Naive thymus-derived CD4-positive, alpha-beta T cell (primary cell): ENCODE measurements at regions not wholly inside any gene's neighbourhood (a gene's known extent, or its start where the extent isn't known, plus 50 kb on each side); places are given as distances from the start of the nearest gene placed in this dataset.

Experiments
- ATAC-seq: fragments of 150-1000 bp; cut with Tn5 transposase; 2 replicates; pipeline ENCODE4 v1.10.0; 2021; ENCODE audit warnings: mild to moderate bottlenecking, moderate library complexity
- CTCF ChIA-PET: fragments of 350-600 bp; sonication (Branson Sonifier 250); formaldehyde crosslinking; loops from one replicate; lab custom pipeline; 2021; ENCODE audit warnings: antibody characterized with exemption; lab: Charles Lee
- POLR2A ChIA-PET: fragments of 350-600 bp; sonication (Branson Sonifier 250); formaldehyde crosslinking; loops from one replicate; lab custom pipeline; 2021; ENCODE audit warnings: antibody characterized with exemption, inconsistent platforms; lab: Charles Lee
- DNase-seq, 9 donors: peaks; one replicate each; pipeline versions ENCODE4 v3.0.0 to v3.0.0-alpha.2; 2020 to 2022; ENCODE audit warnings: mixed read lengths in 1 of 9
- H3K27ac ChIP-seq: one replicate; pipeline ENCODE4 v1.7.0; 2013; ENCODE audit warnings: mild to moderate bottlenecking, low read depth, low read length, moderate library complexity
- H3K27me3 ChIP-seq, 2 donors: one replicate each; pipeline ENCODE4 v1.7.0; 2013; ENCODE audit warnings: low read length in 2 of 2, mild to moderate bottlenecking in 2 of 2, moderate library complexity in 2 of 2; ENCODE audit not compliant: control insufficient read depth in 2 of 2, insufficient read depth in 2 of 2
- H3K36me3 ChIP-seq, 3 experiments: 1 replicate in 2 of 3; 2 replicates in 1 of 3; pipeline ENCODE4 v1.7.0; 2013; ENCODE audit warnings: low read length in 3 of 3, mild to moderate bottlenecking in 3 of 3, moderate library complexity in 1 of 3; ENCODE audit not compliant: insufficient read depth in 3 of 3, control insufficient read depth in 2 of 3
- H3K4me1 ChIP-seq, 2 donors: one replicate each; pipeline ENCODE4 v1.7.0; 2013; ENCODE audit warnings: low read length in 2 of 2, mild to moderate bottlenecking in 2 of 2, moderate library complexity in 1 of 2; ENCODE audit not compliant: control insufficient read depth in 2 of 2, insufficient read depth in 2 of 2
- H3K4me3 ChIP-seq: 2 replicates; pipeline ENCODE4 v1.7.0; 2013; ENCODE audit warnings: mild to moderate bottlenecking, low read length
- H3K9me3 ChIP-seq, 3 experiments: 1 replicate in 2 of 3; 2 replicates in 1 of 3; pipeline ENCODE4 v1.7.0; 2013; ENCODE audit warnings: low read length in 3 of 3; ENCODE audit not compliant: control insufficient read depth in 2 of 3
- H3K27ac Mint-ChIP-seq, 9 donors: one replicate each; pipeline ENCODE4 v1.8.0; 2020 to 2022; ENCODE audit warnings: mixed read lengths in 9 of 9, mild to moderate bottlenecking in 8 of 9, moderate library complexity in 5 of 9, inconsistent platforms in 2 of 9
- H3K27me3 Mint-ChIP-seq, 5 donors: one replicate each; pipeline ENCODE4 v1.8.0; 2021 to 2022; ENCODE audit warnings: mixed read lengths in 5 of 5, mild to moderate bottlenecking in 1 of 5
- H3K36me3 Mint-ChIP-seq, 5 donors: one replicate each; pipeline ENCODE4 v1.8.0; 2020 to 2022; ENCODE audit warnings: mixed read lengths in 5 of 5, mild to moderate bottlenecking in 3 of 5, inconsistent platforms in 1 of 5
- H3K4me1 Mint-ChIP-seq, 7 donors: one replicate each; pipeline ENCODE4 v1.8.0; 2020 to 2022; ENCODE audit warnings: mixed read lengths in 7 of 7, mild to moderate bottlenecking in 3 of 7, inconsistent platforms in 1 of 7
- H3K4me3 Mint-ChIP-seq, 10 donors: one replicate each; pipeline ENCODE4 v1.8.0; 2020 to 2022; ENCODE audit warnings: mild to moderate bottlenecking in 10 of 10, mixed read lengths in 10 of 10, moderate library complexity in 6 of 10, inconsistent platforms in 2 of 10
- H3K9me3 Mint-ChIP-seq, 11 donors: one replicate each; pipeline ENCODE4 v1.8.0; 2020 to 2022; ENCODE audit warnings: mixed read lengths in 11 of 11, mild to moderate bottlenecking in 4 of 11, inconsistent platforms in 1 of 11, moderate library complexity in 1 of 11
- intact Hi-C, 2 donors: fragments of 100-400 bp; cut with micrococcal nuclease; formaldehyde crosslinking; loops; one replicate each; pipeline ENCODE4 v1.15.1; 2023

DNA sequence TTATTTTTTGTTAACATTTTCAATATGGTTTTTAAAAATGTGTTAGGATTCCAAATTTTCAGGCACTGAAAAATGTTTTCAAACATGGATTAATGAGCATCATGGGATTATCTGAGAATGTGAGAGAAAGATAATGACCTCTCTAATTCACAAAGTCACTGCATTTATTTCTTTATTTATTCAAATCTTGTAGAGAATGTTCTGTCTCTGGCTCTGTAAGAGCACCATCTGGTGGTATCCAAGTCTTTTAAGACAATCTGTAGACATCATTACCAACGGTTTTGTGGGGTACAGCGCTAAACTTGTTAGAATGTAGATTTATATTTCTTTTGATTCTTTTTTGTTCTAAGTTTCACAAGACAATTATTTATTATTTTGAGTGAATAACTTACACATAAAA, 956.0 kb upstream of the NOVA1 start:
- Histone ChIP-seq H3K27ac (no peak overlapping the region), H3K4me3 (no peak overlapping the region), H3K4me1 (no peaks in the 10 kb centered on the region), H3K36me3 (no peaks in the 10 kb centered on the region), H3K9me3 (no peaks in the 10 kb centered on the region), H3K27me3 (no peaks in the 10 kb centered on the region)
- H3K4me1 Mint-ChIP-seq = no peaks in the 10 kb centered on the region
- intact Hi-C loops = no loop called here
- H3K27ac Mint-ChIP-seq = no peak overlapping the region
- no peaks in the 10 kb centered on the region for H3K27me3 Mint-ChIP-seq
- DNase-seq (no peak), ATAC-seq (no peak)
- no peaks in the 10 kb centered on the region for H3K36me3 Mint-ChIP-seq
- H3K9me3 Mint-ChIP-seq = peaks cover 0 to 17% (median 5%) of the 10 kb centered on the region in 11 donors
- CTCF ChIA-PET = no interaction called here
- no peak overlapping the region for H3K4me3 Mint-ChIP-seq
- POLR2A ChIA-PET = no interaction called here

DNA sequence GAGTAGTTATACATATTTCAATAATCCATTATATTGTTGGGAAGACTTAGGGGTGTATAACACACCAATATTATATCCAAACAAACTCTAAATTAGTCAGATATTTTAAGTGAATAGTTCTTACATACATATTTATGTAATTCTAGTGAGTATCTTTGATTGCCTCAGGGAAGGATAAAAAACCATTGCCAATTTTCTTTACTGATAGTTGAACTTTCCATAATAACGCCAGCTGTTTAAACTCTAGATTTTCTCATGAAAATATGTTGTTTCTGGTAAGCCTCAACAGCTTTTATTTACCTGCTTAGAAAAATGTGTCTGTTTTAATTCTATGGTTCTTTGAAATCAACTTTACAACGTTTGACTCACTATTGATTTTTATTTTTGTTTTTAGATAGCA, 959.6 kb upstream of the NOVA1 start:
- no peak for DNase-seq
- Histone ChIP-seq H3K4me1 (no peaks in the 10 kb centered on the region), H3K9me3 (no peaks in the 10 kb centered on the region), H3K27ac (no peak overlapping the region), H3K27me3 (no peaks in the 10 kb centered on the region), H3K4me3 (no peak overlapping the region), H3K36me3 (no peaks in the 10 kb centered on the region)
- ATAC-seq = no peak
- H3K4me1 Mint-ChIP-seq = no peaks in the 10 kb centered on the region
- H3K4me3 Mint-ChIP-seq = no peak overlapping the region
- POLR2A ChIA-PET = no interaction called here
- CTCF ChIA-PET = no interaction called here
- H3K27ac Mint-ChIP-seq = no peak overlapping the region
- no peaks in the 10 kb centered on the region for H3K36me3 Mint-ChIP-seq
- no peaks in the 10 kb centered on the region for H3K27me3 Mint-ChIP-seq
- peaks cover 0 to 11% (median 3%) of the 10 kb centered on the region in 11 donors for H3K9me3 Mint-ChIP-seq
- intact Hi-C loops = no loop called here

DNA sequence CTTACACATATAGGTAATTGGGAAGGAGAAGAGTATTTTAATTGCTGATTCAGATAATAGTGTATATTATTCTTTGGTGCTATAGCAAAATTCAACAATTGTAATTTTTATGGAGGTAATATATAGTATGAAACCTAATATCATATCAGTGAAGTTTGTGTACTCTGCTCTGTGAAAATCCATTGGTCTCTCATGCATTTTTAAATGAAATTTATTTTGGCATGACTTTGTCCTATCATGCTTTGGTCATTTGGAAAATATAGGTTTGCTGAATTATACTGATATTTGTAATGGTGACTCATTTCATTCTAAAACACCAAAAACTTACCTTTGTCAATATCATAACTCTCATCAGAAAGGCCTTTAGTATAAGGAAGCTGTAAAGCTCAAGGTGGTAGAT, 962.0 kb upstream of the NOVA1 start:
- ATAC-seq = no peak
- H3K27me3 Mint-ChIP-seq = no peaks in the 10 kb centered on the region

DNA sequence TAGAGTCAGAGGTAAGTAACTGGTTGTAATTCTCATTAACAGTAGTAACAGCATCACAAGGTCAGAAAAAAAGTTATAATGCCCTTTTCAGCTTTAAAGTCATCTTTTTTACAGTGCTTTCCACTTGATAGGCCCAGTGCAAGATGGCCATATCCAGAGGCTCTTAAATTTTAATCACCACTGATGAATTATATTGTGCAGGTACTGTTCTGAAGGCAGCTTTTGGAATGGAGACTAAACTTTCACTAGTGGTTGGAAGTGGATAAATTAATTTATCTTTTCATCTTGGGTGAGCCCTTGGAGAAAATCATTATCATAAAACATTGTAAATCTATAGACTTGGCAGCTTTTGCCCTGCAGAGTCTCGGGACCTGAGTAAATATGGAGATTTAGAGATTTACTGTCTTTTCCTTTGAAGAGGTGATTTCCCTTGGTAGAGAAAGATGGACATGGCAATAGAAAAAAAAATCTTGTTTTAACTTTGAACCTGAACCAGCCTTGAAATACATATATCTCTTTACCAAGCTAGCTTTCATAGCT, 969.1 kb upstream of the NOVA1 start:
- Mint-ChIP-seq H3K27ac (no peak overlapping the region), H3K27me3 (no peaks in the 10 kb centered on the region), H3K9me3 (peaks cover 0 to 14% (median 3%) of the 10 kb centered on the region in 11 donors), H3K36me3 (no peaks in the 10 kb centered on the region), H3K4me1 (no peaks in the 10 kb centered on the region), H3K4me3 (no peak overlapping the region)
- Histone ChIP-seq H3K9me3 (peaks cover 0 to 2% (median 0%) of the 10 kb centered on the region in 3 experiments), H3K27ac (no peak overlapping the region), H3K27me3 (no peaks in the 10 kb centered on the region), H3K4me1 (no peaks in the 10 kb centered on the region), H3K36me3 (no peaks in the 10 kb centered on the region), H3K4me3 (no peak overlapping the region)
- ChIA-PET POLR2A (no interaction called here), CTCF (no interaction called here)
- DNase-seq (no peak), ATAC-seq (no peak)
- intact Hi-C loops = no loop called here

More for the DNA sequence above, 962.0 kb upstream of the NOVA1 start:
- no peak for DNase-seq
- H3K36me3 Mint-ChIP-seq = no peaks in the 10 kb centered on the region
- Histone ChIP-seq H3K27me3 (no peaks in the 10 kb centered on the region), H3K4me1 (no peaks in the 10 kb centered on the region), H3K4me3 (no peak overlapping the region), H3K9me3 (no peaks in the 10 kb centered on the region), H3K36me3 (no peaks in the 10 kb centered on the region), H3K27ac (no peak overlapping the region)
- no peaks in the 10 kb centered on the region for H3K4me1 Mint-ChIP-seq
- H3K9me3 Mint-ChIP-seq = peaks cover 0 to 12% (median 4%) of the 10 kb centered on the region in 11 donors
- no peak overlapping the region for H3K27ac Mint-ChIP-seq
- no peak overlapping the region for H3K4me3 Mint-ChIP-seq
- intact Hi-C loops = no loop called here
- ChIA-PET CTCF (no interaction called here), POLR2A (no interaction called here)

DNA sequence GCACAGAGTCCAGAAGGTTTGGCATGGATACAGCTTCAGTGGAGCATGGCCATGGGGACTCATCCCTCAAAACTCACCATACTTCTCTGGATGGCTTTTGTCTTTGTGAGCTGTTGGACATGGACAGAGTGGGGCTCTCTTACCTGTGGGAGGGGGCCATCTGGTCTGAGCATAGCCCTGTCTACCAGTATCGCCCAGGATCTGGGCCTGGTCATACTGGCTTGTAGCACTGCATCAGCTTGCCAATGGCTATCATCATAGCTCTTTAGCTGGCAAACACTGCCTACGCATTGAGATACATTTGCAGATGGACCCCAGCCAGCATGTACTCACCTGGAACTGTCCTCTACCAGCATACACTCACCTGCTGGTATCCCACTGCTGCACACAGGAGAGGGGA, 975.2 kb upstream of the NOVA1 start:
- no peaks in the 10 kb centered on the region for H3K27me3 Mint-ChIP-seq
- peaks cover 2 to 44% (median 19%) of the 10 kb centered on the region in 11 donors for H3K9me3 Mint-ChIP-seq
- no peaks in the 10 kb centered on the region for H3K4me1 Mint-ChIP-seq
- ChIA-PET CTCF (no interaction called here), POLR2A (interaction anchor here (1.1 kb wide), 1 partner anchor 11 kb away, joined by 4 read pairs; no protein-coding TSS in a partner anchor)
- Histone ChIP-seq H3K9me3 (peaks cover 0 to 4% (median 0%) of the 10 kb centered on the region in 3 experiments), H3K27ac (no peak overlapping the region), H3K4me3 (no peak overlapping the region), H3K4me1 (no peaks in the 10 kb centered on the region), H3K36me3 (no peaks in the 10 kb centered on the region), H3K27me3 (no peaks in the 10 kb centered on the region)
- H3K36me3 Mint-ChIP-seq = no peaks in the 10 kb centered on the region
- no peak for DNase-seq
- intact Hi-C loops = no loop called here
- no peak overlapping the region for H3K4me3 Mint-ChIP-seq
- no peak overlapping the region for H3K27ac Mint-ChIP-seq
- no peak for ATAC-seq

DNA sequence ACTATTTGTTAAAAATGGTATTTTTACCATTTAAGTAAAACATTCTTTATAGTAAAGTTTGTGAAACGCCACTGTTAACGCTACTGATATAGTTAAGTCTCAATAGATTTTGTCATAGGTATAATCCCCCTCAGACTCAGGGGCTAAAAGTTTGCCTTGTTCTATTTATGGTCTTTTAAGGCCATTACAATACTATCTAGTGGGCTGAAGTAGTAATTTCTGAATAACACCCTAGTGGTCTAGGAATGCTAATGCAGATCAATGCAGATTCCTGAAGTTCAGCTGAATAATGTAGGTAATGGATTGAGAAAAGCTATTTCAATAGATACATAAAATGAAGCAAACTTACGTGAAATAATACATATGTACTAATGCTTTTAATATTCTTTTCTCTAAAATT, 989.3 kb upstream of the NOVA1 start:
- CTCF ChIA-PET = no interaction called here

DNA sequence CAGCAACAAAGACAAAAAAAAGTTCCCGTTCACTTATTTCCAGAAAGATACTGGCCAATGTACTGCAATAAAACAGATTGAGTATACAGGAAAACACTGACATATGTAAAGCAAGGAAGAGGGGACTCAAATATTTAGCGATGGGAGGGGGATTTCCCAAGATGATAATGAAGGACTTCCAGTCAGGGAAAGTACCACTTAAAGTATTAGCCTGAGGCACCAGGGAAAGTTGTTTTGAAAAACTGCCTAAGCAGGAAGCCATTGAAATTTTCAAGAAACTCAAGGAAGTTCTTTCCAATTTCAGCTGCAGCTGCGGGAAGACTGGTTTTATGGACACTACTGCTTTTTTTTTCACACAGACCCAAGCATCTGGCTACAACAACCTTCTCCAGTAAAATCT, 1007.4 kb upstream of the NOVA1 start:
- ATAC-seq (no peak), DNase-seq (no peak)
- Mint-ChIP-seq H3K36me3 (no peaks in the 10 kb centered on the region), H3K9me3 (peaks cover 3 to 20% (median 7%) of the 10 kb centered on the region in 11 donors), H3K27me3 (no peaks in the 10 kb centered on the region), H3K4me3 (no peak overlapping the region), H3K27ac (no peak overlapping the region), H3K4me1 (no peaks in the 10 kb centered on the region)
- ChIA-PET CTCF (no interaction called here), POLR2A (no interaction called here)
- Histone ChIP-seq H3K4me3 (no peak overlapping the region), H3K9me3 (peaks cover 0 to 5% (median 0%) of the 10 kb centered on the region in 3 experiments), H3K27ac (no peak overlapping the region), H3K27me3 (no peaks in the 10 kb centered on the region), H3K4me1 (no peaks in the 10 kb centered on the region), H3K36me3 (no peaks in the 10 kb centered on the region)
- intact Hi-C loops = no loop called here

More for the DNA sequence above, 989.3 kb upstream of the NOVA1 start:
- Mint-ChIP-seq H3K4me3 (no peak overlapping the region), H3K36me3 (peaks cover 0 to 5% (median 0%) of the 10 kb centered on the region in 5 donors), H3K27ac (no peak overlapping the region), H3K27me3 (no peaks in the 10 kb centered on the region), H3K9me3 (peaks cover 2 to 37% (median 7%) of the 10 kb centered on the region in 11 donors), H3K4me1 (no peaks in the 10 kb centered on the region)
- intact Hi-C loops = no loop called here
- ATAC-seq (no peak), DNase-seq (no peak)
- H3K27me3 ChIP-seq = no peaks in the 10 kb centered on the region
- no peak overlapping the region for H3K4me3 ChIP-seq
- H3K27ac ChIP-seq = no peak overlapping the region
- POLR2A ChIA-PET = no interaction called here
- no peaks in the 10 kb centered on the region for H3K36me3 ChIP-seq
- no peaks in the 10 kb centered on the region for H3K4me1 ChIP-seq
- H3K9me3 ChIP-seq = peaks cover 0 to 6% (median 0%) of the 10 kb centered on the region in 3 experiments
